ENCODE measurements at regions not wholly inside any gene's neighbourhood (a gene's known extent, or its start where the extent isn't known, plus 50 kb on each side); places are given as distances from the start of the nearest gene placed in this dataset.

DNA sequence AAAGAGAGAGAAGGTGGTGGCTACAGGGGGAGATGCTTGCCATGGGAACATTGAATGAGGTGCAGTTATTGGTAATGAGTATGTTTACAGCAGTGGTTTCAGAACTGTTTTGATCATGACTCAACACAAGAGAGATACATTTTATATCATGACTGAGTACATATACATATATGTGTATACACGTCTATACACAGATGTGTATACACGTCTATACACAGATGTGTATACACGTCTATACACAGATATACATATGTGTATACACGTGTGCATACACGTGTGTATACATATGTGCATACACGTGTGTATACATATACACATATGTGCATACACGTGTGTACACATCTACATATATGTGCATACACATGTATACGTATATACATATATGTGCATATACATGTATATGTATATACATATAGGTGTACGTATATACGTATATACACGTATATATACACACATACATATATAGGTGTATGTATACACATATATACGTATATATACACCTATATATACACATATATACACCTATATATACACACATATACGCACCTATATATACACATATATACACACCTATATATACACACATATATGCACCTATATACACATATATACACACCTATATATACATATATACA lies 518.5 kb downstream of the TSN start:
- POLR2A ChIA-PET: no interaction called here
- TF ChIP-seq OSR2 (tag by site-specific recombination; IDR thresholded peaks at IDR 0.05): no peak
- no peak for TF ChIP-seq ZNF600 (tag by site-specific recombination; IDR thresholded peaks at IDR 0.05)
- no peaks in the 10 kb centered on the region for H3K36me3 ChIP-seq (ENCODE audit: control insufficient read depth in 2 of 2, insufficient read depth in 1 of 2, low read length in 2 of 2)

DNA sequence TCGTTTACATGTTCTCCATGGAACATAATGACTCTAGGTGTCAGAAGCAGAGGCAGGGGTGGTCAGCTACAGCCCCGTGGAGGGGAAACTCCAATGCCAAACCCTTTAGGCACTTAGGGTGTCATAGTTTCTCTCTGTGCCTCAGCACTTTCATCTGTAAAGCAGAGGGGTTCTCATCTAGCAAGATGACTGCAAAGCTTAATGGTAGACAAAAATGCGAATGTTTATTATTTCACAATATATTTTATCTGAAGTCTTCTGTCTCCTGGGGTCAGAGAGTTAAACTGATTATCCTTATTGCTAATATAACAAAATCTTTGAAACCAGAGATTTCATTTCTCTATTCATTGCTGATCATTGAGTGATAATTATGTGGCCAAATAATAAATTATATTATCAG lies 522.5 kb downstream of the TSN start:
- TF ChIP-seq, protein P1, sequence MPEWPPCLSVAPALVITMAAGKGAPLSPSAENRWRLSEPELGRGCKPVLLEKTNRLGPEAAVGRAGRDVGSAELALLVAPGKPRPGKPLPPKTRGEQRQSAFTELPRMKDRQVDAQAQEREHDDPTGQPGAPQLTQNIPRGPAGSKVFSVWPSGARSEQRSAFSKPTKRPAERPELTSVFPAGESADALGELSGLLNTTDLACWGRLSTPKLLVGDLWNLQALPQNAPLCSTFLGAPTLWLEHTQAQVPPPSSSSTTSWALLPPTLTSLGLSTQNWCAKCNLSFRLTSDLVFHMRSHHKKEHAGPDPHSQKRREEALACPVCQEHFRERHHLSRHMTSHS (tag by site-specific recombination; IDR thresholded peaks at IDR 0.05): no peak
- TF ChIP-seq ZNF175 (tag by site-specific recombination; IDR thresholded peaks at IDR 0.05): no peak
- no peak for TF ChIP-seq ZNF266 (tag by site-specific recombination; IDR thresholded peaks at IDR 0.05; ENCODE audit: low read depth)
- TF ChIP-seq ZBTB49 (tag by site-specific recombination; IDR thresholded peaks at IDR 0.05; ENCODE audit: low read depth): no peak
- TF ChIP-seq ZNF843 (tag by site-specific recombination; IDR thresholded peaks at IDR 0.05): no peak
- no peak for TF ChIP-seq ZNF510 (tag by site-specific recombination; IDR thresholded peaks at IDR 0.05; ENCODE audit: insufficient replicate concordance)
- TF ChIP-seq ZNF138 (tag by site-specific recombination; IDR thresholded peaks at IDR 0.05; ENCODE audit: borderline replicate concordance): no peak
- TF ChIP-seq ZNF416 (tag by site-specific recombination; IDR thresholded peaks at IDR 0.05): no peak
- no peak for TF ChIP-seq ZNF184 (tag by site-specific recombination; IDR thresholded peaks at IDR 0.05)
- TF ChIP-seq HIC1 (tag by site-specific recombination; IDR thresholded peaks at IDR 0.05): no peak
- TF ChIP-seq ZNF791 (tag by site-specific recombination; IDR thresholded peaks at IDR 0.05): no peak
- TF ChIP-seq HOXD13 (CRISPR knock-in tag; IDR thresholded peaks at IDR 0.05; ENCODE audit: borderline replicate concordance): no peak
- no peak for TF ChIP-seq ZNF621 (tag by site-specific recombination; IDR thresholded peaks at IDR 0.05)
- TF ChIP-seq ZNF670 (tag by site-specific recombination; IDR thresholded peaks at IDR 0.05; ENCODE audit: low read depth): no peak
- no peak for TF ChIP-seq ZNF626 (tag by site-specific recombination; IDR thresholded peaks at IDR 0.05)
- TF ChIP-seq OVOL3 (tag by site-specific recombination; IDR thresholded peaks at IDR 0.05): no peak
- CTCF ChIA-PET: no interaction called here
- no peak overlapping the region for H3K27ac ChIP-seq (ENCODE audit: extremely low read depth, low read depth, low read length)

More for the DNA sequence above, 518.5 kb downstream of the TSN start:
- H3K4me3 ChIP-seq (ENCODE audit: low read depth, low read length): no peak overlapping the region
- no peaks in the 10 kb centered on the region for H3K9me3 ChIP-seq (ENCODE audit: control insufficient read depth, insufficient read depth, low read depth, low read length)
- H3K4me1 ChIP-seq (ENCODE audit: control insufficient read depth, insufficient read depth, low read length): no peaks in the 10 kb centered on the region
- CTCF ChIA-PET: no interaction called here
- H3K27ac ChIP-seq (ENCODE audit: extremely low read depth, low read depth, low read length): no peak overlapping the region

More for the DNA sequence above, 522.5 kb downstream of the TSN start:
- Histone ChIP-seq H3K9me3 (ENCODE audit: control insufficient read depth, insufficient read depth, low read depth, low read length) (no peaks in the 10 kb centered on the region), H3K4me1 (ENCODE audit: control insufficient read depth, insufficient read depth, low read length) (no peaks in the 10 kb centered on the region), H3K36me3 (ENCODE audit: control insufficient read depth in 2 of 2, insufficient read depth in 1 of 2, low read length in 2 of 2) (no peaks in the 10 kb centered on the region), H3K4me3 (ENCODE audit: low read depth, low read length) (no peak overlapping the region)
- POLR2A ChIA-PET: no interaction called here
